ENCODE measurements at regions not wholly inside any gene's neighbourhood (a gene's known extent, or its start where the extent isn't known, plus 50 kb on each side); places are given as distances from the start of the nearest gene placed in this dataset.

DNA sequence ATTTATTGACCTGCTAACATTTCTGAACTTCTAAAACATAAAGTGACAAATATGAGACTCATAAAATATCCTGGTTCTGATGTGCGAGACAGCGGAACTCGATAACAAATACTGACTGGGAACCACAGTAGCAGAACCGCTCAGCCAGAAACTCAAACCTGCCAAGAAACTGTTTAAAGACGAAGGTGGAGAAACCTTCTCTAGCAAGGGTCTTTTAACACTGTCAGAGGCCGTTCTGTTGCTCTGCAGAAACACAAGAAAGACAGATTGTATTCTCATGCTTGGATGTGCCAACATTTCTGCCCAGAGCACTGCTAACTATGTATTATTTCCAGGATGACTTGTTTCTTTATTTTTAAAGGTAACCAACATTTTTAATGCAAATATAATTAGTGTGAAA lies 514.8 kb upstream of the ADARB2 start:
- no peak for DNase-seq

DNA sequence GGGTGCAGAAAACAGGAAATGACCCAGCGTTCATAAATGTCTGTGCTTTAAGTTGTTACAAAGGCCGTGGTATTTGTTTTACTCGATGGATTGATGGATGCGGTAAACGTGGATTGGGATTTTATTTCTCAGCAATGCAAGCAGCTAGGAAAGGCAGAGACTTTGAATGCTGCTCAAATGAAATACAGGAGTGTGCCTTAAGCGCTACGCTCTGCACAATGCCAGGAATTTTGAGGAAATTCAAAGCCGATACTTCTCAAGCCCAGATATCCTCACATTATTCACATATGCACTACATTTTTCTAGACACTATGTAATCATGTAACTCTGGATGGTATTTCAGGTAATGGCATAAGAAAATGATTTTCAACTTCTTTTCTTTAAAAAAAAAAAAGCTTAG lies 514.3 kb upstream of the ADARB2 start:
- peak in 1 of 3 donors; percentile 5 for DNase-seq

DNA sequence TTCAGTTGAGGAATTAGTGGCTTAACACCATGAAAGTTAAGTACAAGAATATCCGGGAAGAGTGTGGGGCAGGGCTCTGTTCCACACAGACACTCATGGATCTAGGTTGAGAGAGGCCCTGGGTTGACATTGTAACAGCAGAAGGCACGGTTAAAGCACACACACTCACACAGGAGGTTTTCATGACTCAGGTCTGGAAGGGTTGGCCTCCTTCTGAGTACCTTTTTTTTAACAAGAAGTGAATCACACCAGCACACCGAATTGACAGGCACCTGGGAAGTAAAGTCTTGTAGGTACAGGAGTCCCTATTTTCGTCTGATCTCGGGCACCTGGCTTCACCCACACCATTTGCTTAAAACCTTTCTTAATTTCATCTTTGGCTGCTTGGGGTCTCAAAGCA lies 509.4 kb upstream of the ADARB2 start:
- no peak for DNase-seq

DNA sequence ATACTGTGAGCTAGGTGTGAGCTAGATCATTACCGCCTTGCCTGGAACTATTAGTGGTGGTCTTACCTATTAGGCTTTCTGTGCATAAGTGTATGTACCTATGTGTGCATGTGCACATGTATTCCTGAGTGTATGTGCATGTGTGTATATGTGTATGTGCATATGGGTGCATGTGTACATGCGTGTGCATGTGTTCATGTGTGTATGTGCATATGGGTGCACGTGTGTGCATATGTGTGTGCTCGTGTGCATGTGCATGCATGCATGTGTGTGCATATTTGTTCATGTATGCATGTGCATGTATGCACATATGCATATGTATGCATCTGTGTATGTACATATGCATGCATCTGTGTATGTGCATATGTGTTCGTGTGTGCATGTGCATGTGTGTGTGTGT lies 508.3 kb upstream of the ADARB2 start:
- DNase-seq = no peak

DNA sequence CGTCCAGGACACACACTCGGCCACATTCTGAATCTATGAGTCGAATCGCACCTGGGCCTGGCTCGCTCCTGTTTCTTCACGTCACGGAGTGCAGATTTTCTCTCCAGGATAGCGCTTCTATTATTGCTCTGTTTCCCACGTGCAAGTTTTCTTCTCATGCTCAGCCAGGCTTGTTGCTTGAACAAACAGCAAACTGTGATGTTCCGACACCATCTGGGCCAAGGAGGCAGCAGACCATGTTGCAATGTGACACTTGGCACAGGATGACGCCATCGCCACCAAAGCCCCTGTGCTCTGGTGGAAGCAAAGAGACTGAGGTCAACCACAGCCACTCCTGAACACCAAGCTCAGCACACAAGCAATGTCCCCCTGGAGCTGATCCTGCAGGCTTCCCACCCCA lies 507.1 kb upstream of the ADARB2 start:
- DNase-seq = no peak

DNA sequence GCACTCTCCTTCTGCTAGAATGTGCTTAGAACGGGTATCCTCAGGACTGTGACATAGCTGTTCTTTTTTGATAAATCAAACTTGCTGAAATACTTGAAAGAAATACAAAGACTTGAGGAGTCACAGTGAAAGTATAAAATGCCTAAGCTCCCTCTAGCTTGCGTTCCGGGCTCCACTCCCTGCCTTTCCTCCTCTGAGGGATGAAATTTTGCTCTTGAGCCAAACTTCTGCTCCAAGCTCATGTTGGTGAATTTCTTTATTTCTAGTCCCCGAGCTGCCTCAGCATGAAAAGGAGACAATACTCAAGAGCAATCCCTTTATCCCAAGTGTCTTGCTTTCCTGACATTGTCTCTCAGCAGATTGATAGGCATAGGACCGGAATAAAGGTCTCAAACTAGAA lies 499.6 kb upstream of the ADARB2 start:
- DNase-seq = peak in 2 of 3 donors; percentile 16 to 19

DNA sequence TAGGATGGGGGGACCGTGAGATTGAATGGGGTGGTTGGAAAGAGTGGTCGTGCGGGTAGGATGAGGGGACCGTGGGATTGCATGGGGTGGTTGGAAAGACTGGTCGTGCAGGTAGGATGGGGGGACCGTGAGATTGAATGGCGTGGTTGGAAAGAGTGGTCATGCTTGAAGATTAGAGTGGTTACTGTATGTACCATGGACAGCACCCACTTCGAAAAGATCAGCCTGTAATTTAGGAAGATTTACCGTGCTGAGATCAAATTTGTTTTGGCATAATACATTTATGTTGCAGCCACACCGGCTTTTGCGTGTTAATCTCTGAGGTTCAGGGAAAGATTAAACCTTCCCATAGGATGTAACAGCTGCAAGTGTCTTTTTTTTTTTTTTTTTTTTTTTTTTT lies 495.2 kb upstream of the ADARB2 start:
- DNase-seq = no peak

DNA sequence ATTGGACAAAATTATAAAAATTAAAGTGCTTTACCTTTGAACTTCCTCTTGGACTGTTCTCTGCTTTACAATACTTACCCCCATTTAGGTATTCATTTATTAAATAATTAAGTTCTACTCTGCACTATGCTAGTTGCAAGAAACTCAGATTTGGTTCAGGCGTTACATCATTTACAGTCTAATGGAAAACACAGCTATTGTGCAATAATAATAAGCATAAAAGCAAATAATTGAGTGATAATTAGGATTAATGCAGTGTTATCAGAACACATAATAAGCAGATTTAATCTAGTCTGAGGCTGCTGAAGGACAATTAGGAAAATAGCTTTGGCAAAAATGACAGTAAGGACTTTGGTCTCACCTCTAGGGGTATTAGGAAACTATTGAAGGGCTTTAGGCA lies 493.2 kb upstream of the ADARB2 start:
- no peak for DNase-seq

DNA sequence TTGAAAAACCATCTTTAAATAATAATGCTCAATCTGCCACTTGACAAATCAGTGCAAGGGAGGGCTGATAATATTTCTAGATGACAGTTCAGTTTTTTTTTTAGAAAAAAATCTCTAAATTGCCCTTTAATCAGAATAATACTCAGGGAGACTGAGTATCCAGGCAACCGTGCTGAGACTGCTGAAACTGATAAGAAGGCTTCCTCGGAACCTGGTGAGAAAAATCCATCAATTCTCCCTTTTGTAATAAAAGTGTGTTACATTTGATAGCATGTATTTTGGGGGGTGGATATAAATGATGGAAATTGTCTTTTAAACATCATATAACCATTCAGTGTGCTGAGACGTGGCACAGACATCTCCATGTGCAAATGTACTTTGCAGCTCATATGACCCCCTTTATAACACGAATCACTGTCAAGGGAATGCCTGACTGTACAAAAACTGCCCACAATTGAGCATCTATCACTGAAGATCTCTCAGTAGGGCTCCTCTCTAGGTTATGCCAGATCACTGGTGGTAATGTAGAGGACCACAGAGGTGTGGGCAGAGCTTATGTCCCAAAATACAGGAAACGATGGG lies 491.1 kb upstream of the ADARB2 start:
- no peak for DNase-seq

DNA sequence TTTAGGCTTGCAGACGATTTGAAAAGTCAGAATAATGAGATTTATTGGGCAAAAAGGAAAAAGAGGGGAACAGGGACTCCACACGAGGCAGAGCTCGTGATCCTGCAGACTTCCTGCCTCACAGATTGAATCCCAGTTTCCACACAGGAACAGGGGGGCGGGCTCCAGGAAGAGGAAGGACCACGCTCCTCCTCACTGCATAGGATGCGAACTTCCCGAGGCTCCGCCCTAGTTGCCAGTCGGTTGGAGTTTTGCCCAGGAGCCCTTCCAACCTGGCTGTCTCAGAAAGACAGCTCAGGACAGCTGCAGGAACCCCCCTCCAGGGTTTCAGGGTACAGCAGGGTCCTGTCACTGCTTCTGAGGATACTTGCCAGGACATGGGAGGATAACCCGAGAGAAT lies 488.3 kb upstream of the ADARB2 start:
- no peak for DNase-seq

DNA sequence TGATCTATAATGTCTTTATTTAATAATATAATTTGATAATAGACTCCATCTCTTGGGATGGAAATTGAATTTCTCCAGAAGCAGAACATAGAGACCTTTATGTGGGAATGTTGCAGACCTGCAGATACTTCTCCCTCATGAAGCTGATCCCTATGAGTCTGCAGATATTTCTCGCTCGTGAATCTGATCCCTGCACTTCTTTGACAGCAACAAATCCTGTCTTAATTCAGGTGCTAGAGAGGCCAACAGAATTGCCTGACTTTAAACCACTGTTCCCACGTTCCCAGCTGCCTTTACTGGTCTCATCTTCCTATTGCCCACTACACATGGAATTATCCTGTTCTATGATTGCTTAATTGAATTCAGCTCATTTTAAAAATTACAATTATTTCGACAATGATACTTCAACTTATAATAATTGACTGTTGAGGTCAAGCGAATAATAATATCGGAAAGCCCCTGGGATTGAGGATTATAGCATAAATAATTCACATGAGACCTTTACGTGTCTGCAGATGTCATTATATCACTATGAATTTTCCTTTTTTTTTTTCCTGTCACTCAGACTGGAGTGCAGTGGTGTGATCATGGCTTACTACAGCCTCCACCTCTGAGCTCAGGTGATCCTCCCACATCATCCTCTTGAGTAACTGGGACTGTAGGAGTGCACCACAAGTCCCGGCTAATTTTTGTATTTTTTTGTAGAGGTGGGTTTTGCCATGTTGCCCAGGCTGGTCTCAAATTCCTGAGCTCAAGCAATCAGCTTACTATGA lies 486.4 kb upstream of the ADARB2 start:
- DNase-seq = no peak

DNA sequence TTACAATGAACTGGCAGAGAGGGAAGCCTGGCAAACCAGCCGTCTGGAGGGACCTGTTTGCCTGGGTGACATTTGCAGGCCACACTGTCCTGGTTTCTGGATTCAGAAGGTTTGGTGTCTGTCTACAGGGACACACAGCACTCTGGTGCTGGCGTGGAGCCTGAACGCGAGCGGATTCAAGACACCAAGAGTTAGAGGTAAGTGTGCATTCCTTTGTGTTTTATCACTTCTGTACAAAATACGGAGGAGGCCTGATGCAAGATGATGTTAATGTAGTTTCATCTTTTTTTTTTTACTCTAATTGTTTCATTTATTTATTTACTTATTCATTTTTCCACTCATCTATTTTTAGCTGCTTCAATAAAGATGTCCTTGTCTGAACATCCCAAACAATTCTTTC lies 485.3 kb upstream of the ADARB2 start:
- DNase-seq = no peak

DNA sequence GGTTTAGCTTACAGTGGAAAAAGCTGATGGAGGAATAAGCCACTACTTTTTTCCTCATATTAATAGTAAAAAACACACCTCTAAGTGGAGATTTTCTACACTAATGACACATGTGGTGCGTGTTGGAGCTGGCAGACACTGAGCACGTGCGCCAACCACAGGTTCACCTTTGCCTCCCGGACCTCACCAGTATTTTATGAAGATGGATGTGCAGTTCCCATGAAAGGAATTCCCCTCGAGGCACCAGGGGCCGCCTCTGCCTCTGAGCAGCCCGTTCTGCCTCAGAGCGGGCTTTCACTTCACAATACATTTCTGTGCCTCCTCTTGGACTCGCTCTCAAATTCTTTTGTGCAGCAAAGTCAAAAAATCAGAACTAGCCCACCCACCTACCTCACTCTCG lies 477.5 kb upstream of the ADARB2 start:
- DNase-seq = no peak

DNA sequence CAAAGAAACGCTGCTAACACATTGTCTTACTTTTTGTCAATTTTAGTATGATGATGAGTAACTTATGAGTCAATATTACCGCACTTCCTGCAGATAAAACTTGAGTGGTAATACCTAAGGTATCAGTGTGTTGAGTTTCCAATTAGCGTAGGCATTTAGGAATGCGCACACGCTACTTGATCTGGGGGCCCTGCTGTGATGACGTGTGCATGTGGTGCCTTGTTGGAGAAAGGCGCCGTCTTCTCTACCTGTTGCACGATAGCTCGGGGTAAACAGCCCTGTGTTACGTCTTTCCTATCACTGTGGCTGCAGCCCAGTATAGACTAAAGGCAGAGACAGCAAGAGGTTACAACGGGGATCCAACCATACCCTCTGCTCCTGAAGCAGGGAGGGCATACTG lies 476.8 kb upstream of the ADARB2 start:
- DNase-seq = no peak

DNA sequence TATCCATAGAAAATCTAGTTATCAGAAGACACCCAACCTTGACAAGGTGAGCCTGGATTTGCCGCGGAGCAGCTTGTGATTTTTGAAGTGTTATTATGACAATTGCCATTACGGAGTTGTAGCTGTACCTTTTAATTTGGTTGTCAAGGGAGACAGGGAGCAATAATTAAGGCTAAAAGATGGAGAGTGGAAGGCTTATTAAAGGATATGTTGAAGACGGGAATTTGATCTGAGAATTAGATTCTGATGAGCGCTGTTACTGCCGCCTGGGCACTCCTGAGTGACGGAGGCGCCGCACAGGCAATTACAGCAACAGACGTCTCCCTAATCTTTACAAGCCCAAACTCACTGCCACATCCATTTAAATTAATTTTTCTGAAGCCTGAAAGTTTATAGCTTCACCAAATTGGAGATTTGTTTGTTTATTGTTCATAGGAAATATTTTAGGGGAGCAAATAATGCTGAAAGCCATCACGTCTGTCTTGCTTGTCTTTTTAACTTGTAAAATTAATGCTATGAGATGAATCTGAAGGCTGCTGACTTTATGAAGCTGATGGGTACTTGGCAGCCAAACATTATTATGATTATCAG lies 475.0 kb upstream of the ADARB2 start:
- DNase-seq = no peak

DNA sequence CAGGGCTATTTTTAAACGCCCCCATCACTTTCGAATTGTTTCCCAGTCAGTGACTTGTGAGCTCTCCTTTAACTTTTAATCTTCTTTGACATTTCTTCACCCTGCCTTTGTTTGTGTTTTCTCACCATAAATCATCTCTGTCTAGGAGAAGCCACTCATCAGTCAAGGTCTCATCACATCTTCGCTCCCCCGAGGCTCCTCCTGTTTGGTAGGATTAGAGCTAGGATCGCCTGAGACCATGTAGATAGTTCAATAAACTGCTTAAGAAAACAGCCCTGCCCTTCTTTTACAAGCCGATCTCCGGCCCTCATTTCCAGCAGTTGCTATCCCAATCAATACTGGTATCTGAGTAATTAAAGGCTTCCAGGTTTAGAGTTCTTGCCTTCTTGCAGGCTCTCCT lies 472.8 kb upstream of the ADARB2 start:
- no peak for DNase-seq

DNA sequence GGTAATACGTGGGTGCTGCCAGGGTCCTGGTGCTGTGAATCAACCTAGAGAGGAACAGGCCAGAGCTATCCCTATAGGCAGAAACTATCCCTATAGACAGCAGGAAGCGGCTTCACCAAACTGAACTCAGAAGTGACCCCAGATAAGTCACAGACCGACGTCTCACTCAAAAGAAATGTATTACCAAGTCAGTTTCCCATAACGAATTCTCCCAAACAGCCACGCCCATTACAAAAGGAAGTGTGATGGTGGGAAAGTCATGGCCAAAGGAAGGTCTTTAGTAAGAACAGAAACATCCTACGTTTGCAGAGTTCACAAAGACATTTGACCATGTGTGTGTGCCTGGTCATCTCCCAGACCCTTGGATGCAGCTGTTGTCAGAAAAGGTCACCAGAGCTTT lies 470.8 kb upstream of the ADARB2 start:
- no peak for DNase-seq

DNA sequence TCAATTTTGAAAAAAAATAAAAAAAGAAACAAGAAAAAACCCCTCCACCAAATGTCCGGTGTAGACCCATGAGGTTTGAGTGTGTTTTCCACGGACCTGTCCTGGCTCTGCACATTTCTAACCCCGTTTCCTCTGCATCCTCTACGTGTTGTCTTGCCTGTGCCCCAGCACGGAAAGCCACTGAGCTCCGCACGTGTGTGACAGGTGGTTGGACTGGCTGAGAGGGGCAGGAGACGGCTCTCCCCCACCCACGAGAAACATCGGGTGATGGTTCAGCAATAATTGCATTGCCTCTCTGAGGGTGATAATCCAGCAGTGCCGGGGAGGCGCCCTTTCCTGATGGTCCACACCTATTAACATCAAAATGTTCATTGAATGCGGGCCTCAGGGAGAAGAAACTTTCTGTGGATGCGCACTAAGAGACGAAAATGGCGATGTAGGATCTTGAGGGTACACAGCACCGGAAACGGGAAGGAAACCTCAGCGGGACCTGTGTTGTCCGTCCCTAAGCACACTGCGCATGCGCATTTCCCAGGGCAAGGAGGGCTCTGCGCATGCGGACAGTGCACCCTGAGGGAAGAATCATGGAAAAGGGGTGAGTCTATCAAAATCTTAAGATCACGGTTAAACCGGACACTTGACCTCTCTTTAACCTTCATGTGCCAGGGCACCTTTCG lies 470.1 kb upstream of the ADARB2 start:
- DNase-seq = no peak

DNA sequence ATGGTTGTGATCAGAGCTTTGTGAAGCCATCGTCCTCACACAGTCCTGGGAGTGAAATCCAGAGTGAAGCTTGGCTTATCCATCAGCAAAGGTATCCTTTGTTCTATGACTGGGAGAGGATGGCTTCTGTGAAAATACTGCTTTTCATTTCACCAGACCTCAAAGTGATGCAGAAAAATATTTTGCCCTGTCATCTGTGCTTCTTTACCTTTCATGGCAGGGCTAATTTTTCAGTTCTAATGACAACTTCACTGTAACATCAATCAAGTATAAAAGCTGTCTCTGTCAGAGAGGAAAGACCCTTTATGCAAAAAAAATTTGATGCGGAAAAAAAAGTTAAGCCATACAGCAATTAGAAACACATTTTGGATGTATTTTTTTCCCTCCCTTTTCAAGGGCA lies 468.1 kb upstream of the ADARB2 start:
- DNase-seq = no peak

DNA sequence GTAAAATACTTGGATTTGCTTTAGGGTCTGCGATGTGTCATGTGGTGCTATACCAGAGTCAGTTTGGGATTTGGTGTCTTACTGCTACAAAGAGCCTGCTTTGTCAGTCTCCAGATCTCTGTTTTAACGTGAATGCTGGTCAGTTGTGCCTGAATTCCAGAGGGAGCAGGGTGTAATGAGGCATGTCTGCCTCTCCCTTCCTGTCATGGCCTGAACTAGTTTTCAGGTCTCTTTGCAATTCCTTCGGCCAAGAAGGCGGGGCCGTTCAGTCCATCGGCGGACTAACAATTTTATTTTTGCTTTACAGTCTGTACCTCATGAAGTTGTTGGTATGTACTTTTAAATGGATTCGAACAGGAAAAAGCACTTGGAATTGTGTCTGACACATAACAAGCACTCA lies 465.1 kb upstream of the ADARB2 start:
- peak in 2 of 3 donors; percentile 45 to 46 for DNase-seq

DNA sequence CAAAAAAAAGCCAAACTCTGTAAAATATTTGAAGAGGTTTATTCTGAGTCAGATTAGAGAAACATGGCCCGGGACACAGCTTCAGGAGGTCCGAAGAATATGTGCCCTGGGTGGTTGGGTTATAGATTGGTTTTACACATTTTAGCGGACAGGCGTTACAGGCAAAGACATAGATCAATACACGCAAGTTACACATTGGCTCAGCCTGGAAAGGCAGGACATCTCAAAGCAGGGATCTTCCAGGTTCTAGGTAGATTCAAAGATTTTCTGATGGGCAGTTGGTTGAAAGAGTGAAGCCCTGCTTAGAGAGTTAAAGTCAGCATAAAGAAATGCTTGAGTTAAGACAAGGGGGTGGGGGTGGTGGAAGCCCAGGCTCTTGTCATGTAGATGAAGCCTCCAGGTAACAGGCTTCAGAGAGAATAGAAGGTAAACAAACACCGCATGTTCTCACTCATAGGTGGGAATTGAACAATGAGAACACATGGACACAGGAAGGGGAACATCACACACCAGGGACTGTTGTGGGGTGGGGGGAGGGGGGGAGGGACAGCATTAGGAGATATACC lies 464.3 kb upstream of the ADARB2 start:
- DNase-seq = no peak

DNA sequence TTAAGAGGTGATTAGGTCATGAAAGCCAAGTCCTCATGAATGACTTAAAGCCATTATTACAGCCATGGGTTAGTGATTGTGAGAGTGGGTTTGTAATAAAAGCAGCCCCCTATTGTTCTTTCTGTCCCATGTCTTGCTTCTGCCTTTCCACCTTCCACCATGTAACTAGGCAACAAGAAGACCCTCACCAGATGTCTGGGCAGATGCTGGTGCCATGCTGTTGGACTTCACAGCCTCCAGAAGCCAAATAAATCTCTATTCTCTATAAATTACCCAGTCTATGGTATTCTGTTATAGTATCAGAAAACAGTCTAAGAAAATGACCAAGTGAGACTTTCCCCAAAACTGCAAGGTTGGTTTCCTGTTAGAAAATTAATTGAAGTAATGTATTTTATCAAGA lies 460.3 kb upstream of the ADARB2 start:
- DNase-seq = no peak

DNA sequence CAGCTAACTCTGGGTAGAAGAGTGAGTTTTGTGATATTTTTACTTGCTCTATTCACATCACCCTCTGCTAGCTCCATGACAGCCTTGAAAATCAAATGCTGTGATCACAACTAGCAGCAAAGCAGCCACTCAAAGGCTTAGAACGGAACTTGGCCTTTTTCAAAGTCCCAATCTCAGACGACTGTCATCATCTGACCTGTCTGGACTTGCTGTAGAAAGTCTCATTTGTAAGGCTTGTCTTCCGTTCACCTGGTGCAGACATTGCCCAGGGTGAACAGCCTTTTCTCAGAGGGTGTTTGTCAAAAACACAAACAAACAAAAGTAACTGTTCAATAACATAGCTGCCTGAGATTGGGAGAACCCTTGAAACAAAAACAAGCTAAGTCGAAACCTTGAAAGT lies 458.9 kb upstream of the ADARB2 start:
- DNase-seq = no peak

Data from muscle of back (tissue), 3 donors.